ENCODE measurements at regions not wholly inside any gene's neighbourhood (a gene's known extent, or its start where the extent isn't known, plus 50 kb on each side); places are given as distances from the start of the nearest gene placed in this dataset.

DNA sequence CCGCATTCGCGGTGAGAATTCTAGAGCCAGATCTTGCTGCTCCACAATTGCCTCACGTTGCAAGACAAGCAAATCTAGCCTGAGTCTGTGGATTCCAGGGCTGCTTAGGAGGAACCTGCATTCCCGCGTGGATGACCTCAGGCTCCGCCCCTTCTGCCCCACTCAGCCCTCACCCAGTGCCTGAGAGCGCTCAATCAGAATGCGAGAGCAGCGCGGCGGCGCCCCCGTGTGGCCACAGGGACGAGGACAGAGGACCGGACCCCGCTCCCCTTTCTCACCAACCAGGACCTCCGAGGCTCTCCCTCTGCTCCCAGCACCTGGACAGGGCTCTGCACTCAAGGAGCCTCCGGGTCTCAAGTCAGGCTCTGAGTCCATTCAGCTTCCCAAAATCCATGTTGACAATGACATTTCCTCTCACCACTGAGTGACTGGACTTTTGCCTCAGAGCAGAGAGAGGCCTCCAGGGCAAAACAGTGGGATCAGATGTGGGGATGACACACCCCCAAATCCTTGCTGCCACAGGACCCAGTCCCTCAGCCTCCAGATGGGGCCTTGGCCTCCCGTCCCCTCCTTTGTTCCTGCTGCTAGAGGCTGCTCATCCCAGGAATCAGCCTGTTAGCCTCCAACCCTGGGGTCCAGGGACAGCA is 52.0 kb downstream of the RPP21 start:
- peak; percentile 32 for DNase-seq

- DNase-seq: no peak
These were observed 52.7 kb downstream of the RPP21 start for GRCh38 chr6:30397697-30398096.

DNA sequence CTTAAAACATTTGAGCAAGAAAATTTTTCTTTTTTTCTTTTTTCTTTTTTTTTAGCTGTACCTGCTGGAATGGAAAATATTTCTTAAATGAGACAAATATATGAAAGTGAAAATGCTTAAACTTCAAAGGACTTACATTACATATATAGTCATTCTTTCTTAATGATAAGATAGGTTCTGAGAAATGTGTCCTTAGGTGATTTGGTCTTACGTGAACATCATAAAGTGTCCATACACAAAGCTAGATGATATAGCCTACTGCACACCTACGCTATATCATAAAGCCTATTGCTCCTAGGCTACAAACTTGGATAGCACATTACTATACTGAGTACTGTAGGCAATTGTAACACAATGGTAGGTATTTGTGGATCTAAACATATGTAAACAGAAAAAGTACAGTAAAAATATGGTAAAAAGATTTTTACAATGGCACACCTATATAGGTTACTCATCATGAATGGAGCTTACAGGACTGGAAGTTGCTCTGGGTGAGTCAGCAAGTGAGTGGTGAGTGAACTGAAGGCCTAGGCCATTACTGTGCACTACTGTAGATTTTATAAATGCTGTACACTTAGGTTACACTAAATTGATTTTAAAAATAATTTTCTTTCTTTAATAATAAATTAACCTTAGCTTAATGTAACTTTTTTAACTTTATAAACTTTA is 54.6 kb downstream of the RPP21 start:
- no peak for DNase-seq

DNA sequence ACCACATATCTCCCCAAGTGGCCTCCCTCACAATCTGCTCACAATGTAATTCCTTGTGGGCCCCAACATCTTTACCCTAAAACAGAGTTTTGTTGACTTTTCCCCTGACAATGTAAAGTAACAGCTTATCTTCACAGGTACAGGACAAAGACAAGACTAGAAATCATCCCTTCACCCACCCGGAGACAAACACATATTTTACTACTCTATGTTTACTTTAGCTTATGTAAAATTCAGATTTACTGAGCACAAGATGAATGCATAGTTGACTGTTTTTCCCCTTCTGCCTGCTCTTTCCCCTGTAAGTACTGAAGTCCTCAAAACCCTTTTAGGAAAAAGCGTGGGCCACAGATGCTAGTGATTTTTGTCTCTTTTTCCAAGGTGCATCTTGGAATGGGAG is 61.0 kb downstream of the RPP21 start:
- DNase-seq: no peak

DNA sequence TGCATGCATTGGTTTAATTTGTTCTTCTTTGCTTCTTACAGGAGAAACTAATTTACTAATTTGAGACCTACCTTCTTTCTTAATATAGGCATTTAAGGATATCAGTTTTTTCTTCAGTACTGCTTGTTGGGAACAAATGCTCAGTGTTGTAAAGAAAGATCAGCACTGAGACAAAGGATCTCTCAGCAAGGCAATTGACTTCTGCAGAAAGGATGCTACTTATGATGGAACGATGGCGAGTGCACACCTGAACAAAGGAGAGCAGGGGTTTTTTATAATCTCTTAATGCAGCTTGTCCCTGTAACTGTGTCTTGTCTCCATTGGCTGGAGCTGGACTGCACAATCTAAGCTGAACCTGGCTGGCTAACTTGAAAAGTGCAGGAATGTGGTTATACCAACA is 64.2 kb downstream of the RPP21 start:
- DNase-seq: no peak

- no peak for DNase-seq
These were observed 66.7 kb downstream of the RPP21 start for GRCh38 chr6:30411515-30412207.

GRCh38 chr6:30418448-30418847 is 70.9 kb upstream of the HLA-E start:
- no peak for DNase-seq

DNA sequence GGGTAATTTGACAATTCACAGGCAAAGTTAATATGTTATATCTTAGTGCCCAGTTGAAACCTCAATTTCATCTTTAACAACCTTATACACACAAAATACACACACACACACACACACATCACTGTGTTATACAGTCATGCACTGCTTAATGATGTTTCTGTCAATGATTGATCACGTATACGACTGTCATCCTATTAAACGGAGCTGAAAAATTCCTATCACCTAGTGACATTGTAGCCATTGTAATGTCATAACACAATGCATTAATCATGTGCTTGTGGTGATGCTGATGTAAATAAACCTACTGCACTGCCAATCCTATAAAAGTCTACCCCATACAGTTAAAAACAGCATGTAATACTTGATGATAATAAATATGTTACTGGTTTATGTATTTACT is 64.8 kb upstream of the HLA-E start:
- DNase-seq: no peak
